HG03442 (cell line): ENCODE measurements at regions not wholly inside any gene's neighbourhood (a gene's known extent, or its start where the extent isn't known, plus 50 kb on each side); places are given as distances from the start of the nearest gene placed in this dataset.

Experiments
- ATAC-seq: cut with Tn5 transposase; IDR thresholded peaks from one replicate; pipeline ENCODE4 v1.9.1; 2021; ENCODE audit warnings: mild to moderate bottlenecking, moderate library complexity; ENCODE audit not compliant: unreplicated experiment

DNA sequence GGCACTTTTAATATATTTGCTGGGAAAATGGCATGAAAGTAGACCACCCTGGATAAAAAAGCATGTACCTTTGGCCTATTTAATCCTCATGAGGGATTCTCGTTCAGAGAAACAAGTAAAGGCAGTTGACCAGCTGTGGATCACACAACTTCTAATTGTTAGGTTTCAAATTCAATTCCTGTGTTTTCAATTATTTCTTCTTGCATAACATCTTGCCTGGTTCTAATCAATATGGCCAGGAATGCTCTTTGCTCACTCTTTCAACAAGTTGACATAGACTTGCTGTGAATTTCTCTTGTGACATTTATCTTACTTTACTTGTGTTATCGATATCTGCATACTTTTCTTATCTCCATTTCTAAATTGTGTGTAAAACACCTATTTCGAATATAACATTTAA lies 211.8 kb downstream of the SLC7A11 start:
- no peak for ATAC-seq

- no peak for ATAC-seq
These were observed 213.2 kb downstream of the SLC7A11 start for GRCh38 chr4:138028923-138029322.

DNA sequence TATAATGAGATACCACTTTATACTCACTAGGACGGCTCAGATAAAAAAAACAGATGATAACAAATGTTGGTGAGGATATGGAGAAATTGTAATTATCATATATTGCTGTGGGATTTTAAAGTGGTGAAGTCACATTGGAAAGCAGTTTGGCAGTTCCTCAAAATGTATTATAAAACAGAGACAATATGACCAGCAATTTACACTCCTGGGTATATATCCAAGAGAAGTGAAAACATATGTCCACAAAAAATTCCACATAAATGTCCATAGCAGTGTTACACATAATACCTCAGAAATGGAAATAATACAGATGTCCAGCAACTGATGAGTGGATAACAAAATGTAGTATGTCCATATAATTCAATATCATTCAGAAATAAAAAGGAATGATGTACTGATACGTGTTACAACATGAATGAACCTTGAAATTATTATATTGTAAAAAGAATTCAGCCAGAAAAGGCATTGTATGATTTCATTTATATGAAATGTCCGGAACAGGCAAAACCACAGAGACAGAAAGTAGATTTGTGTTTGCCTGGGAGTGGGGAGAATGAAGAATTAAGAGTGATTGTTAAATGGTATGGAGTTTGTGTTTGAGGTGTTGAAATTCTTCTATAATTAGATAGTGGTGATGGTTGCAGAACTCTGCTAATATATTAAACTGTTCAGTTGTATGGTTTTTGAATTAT lies 220.9 kb downstream of the SLC7A11 start:
- no peak for ATAC-seq

DNA sequence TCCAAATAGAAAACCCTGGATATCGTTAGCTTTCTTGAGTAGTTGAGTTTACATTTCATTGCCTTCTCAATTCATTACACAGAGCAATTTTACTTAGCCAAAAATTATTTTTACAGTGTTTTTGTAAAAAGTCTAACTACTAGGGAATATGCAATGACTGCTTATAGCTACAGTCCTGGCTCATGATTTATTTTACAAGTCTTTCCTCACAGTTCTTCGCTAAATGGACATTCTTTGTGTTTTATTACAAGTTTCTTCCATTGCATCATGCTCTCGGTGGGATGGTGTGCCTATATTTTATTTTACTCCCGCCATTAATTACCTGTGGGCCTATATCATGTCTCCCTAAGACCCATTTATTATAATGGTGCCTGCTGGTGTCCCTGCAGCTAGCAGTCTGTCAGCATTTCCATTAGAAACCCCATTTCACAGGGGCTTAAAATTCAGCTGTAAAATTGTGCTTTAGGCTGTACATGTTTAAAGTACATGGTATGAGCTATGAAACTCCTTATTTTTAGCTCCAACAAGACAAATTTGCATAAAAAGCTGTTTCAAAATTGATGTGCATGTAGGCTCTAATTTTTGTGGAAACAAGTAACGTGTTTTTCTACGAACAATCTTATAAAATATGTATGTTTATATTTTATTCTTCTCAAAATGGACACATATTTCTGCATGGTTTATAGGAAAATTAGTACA lies 227.4 kb downstream of the SLC7A11 start:
- ATAC-seq: no peak

GRCh38 chr4:138013625-138014024 lies 228.5 kb downstream of the SLC7A11 start:
- ATAC-seq: no peak

DNA sequence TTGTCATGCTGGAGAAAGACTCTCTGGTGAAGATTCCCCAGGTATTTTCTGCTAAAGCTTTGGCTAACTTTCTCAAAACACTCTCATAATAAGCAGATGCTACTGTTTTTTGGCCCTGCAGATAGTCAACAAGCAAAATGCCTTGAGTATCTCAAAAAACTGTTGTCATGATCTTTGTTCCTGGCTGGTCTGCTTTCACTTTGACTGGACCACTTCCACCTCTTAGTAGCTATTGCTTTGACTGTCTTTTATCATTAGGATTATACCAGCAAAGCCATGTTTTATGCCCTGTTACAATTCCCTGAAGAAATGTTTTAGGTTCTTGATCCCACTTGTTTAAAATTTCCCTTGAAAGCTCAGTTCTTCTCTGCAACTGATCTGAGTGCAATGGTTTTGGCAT lies 231.5 kb downstream of the SLC7A11 start:
- peak; percentile 76 for ATAC-seq

- ATAC-seq: no peak
These were observed 234.6 kb downstream of the SLC7A11 start for GRCh38 chr4:138007572-138007971.

GRCh38 chr4:138005486-138005885 lies 236.7 kb downstream of the SLC7A11 start:
- no peak for ATAC-seq

- ATAC-seq: peak; percentile 99
These were observed 238.9 kb downstream of the SLC7A11 start for GRCh38 chr4:138003248-138003647.

GRCh38 chr4:137998666-137999429 lies 243.3 kb downstream of the SLC7A11 start:
- no peak for ATAC-seq

DNA sequence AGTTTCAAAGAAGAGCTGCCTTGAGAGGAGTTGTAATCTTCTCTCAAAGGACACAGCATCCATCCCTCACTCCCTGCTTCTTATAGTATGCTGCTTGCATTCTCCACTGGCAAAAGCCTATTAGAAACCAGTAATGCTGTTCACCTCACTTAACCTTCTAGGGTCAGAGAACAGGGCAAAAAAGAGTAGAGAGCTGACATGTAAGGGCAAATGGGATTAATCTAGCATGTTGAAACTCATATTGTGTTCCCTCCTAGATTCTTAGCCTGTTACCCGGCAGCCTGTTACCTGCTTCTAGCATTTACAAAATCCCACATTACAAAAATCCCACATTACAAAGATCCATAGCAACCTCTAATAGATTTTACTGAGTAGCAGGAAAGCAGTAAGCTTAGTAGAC lies 244.7 kb downstream of the SLC7A11 start:
- no peak for ATAC-seq

GRCh38 chr4:137994853-137995252 lies 247.3 kb downstream of the SLC7A11 start:
- no peak for ATAC-seq

DNA sequence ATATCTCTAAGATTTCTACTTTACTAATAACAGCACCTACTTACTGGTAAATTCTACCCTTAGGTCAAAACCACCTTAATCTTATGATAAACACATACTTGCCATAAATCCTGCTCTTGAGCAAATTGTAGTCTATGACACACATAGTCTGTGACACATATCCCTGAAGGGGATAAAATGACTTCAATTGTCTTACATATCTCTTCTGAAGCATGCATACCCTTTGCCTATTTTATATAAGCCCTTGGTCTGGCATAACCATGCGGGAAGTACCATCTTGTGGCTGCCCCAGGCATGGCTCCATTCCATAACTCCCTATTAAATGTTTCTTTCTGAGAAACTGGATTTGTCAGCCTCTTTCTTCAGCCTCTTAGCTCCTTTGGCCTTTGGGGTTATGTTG lies 248.9 kb downstream of the SLC7A11 start:
- ATAC-seq: no peak

GRCh38 chr4:137981277-137981676 lies 260.9 kb downstream of the SLC7A11 start:
- ATAC-seq: no peak

- ATAC-seq: no peak
These were observed 261.5 kb downstream of the SLC7A11 start for GRCh38 chr4:137980641-137981040.

DNA sequence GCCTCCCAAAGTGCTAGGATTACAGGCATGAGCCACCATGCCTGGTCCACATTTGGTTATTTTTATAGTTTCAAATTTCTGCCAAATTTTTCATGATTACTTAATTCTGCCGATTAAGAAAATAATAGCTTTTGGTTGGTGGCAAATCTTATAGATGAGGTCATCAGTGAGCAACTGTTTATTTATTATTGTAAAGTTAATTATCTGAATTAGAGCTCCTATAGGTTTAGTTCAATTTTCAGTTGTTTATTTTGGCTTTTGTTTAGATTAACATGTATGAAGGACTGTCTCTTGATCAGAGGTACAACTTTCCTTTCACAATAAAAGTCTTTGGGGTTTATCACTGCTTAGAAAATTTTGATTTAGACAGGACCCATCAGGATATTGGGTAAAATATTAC lies 262.2 kb downstream of the SLC7A11 start:
- no peak for ATAC-seq

DNA sequence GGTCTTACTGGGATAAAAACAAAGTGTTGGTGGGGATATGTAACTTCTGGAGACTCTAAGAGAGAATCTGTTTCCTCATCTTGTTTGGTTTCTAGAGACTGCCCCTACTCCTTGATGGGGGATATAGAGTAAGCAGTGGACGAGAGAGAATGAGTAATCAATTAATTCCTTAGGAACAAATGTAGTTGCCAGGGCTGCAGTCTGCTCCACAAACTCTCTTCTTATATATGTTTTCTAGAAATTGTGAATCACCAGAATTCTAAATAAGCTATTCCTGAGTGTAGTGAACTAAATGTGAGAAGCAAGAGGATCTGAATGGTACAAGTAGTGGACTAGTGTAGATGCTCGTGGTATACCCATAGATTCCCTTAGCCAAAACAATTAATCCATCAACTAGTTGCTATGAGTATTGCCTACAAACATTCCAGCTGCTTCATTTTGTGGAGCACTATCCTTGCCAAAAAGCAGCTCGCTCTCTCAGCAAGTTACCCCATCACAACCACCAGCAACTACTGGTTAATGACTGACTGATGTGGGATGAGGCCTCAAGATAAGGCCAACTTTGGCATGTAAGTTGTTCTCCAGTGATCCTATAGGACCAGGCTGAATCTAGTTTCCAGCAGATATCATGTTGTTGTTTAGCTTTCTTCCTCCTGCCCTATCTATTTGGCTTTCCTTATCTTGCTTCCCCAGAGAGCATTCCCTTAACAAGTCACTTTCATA lies 273.0 kb downstream of the SLC7A11 start:
- no peak for ATAC-seq

- no peak for ATAC-seq
These were observed 274.5 kb downstream of the SLC7A11 start for GRCh38 chr4:137967480-137968190.

GRCh38 chr4:137966504-137966903 lies 275.6 kb downstream of the SLC7A11 start:
- no peak for ATAC-seq

DNA sequence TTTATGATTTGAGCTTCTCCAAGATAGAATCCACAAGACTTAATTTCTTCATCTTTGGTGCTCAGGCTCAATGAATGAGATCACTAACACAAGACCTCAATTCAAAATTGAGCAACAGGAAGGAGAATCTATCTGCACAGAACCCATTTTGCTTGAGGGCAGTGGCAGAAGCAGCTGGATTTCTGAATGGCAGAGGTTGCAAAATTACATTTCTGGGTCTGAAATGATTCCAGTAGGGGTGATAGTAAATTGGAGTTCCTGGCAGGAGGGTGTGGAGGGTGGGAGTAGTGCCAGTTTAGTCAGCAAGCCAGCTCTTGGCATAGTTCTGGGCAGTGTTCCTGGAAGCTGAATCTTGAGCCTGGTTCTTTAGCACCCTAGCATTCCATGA lies 281.1 kb downstream of the SLC7A11 start:
- no peak for ATAC-seq
